HG03039 (cell line): ENCODE measurements at regions not wholly inside any gene's neighbourhood (a gene's known extent, or its start where the extent isn't known, plus 50 kb on each side); places are given as distances from the start of the nearest gene placed in this dataset.
"Not testable (repeated sequence)": the region's sequence is repeated elsewhere in the genome, so short reads cannot be mapped to it uniquely, and the experiment has no call there.

ENCODE experiments used
- ATAC-seq: cut with Tn5 transposase; IDR thresholded peaks from one replicate; pipeline ENCODE4 v1.9.1; 2021; ENCODE audit warnings: mild to moderate bottlenecking, moderate library complexity; ENCODE audit not compliant: unreplicated experiment

DNA sequence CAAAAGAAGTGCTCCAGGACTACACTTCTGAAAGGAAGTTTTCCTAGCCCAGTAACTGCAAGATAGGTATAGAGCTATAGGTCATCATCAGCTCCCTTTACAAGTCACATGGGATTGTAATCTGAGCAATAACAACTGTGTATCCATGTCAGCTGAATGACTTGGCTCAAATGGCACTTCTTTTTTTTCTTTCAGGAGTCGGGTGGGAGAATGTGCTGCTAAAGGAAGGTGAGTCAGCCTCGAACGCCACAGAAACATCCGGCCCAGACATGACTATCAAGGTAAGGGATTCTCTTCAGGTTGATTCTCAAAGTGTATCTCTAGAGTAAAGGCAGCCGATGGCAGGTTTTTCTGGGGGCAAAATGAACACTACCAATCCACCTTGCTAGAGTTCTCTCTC is 192.2 kb downstream of the C9orf152 start:
- ATAC-seq, result no peak

- no peak for ATAC-seq
These were observed 191.6 kb downstream of the C9orf152 start for GRCh38 chr9:110016340-110016739.

DNA sequence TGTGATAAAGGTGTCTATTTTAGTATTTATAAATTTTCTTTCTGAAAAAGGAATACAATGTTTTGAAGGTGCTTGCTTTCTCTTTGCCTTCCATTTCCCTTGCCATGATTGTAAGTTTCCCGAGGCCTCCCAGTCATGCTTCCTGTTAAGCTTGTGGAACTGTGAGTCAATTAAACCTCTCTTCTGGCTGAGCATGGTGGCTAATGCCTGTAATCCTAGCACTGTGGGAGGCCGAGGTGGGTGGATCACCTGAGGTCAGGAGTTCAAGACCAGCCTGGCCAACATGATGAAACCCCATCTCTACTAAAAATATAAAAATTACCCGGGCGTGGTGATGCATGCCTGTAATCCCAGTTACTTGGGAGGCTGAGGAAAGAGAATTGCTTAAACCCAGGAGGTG is 187.7 kb downstream of the C9orf152 start:
- not testable (repeated sequence) for ATAC-seq

GRCh38 chr9:110021891-110022290 is 186.1 kb downstream of the C9orf152 start:
- ATAC-seq, result peak; percentile 90

- not testable (repeated sequence) for ATAC-seq
These were observed 184.7 kb downstream of the C9orf152 start for GRCh38 chr9:110023221-110023620.

DNA sequence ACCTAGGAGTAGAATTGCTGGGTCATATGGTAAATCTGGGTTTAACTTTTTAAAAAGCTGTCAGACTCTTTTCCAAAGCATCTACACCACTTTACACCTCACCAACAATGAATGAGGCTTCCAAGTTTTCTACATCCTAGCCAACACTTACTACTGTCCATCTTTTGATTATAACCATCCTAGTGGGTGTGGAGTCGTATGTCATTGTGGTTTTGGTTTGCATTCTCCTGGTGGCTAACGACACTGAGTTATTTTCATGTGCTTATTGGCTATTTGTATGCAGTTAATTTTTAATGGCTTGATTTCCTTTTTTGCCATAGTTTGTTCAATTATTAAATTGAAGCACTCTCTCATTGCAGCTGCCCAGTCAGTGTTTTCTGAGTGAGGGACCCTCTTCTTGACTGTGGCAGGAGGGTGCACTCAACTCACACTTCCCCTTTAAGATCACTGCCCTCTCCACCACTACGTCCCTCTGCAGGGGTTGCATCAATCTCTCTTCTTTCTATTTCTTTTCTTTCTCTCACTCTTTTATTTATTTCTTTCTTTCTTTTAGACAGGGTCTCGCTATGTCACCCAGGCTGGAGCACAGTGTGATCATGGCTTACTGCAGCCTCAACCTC is 182.3 kb downstream of the C9orf152 start:
- ATAC-seq, result no peak

DNA sequence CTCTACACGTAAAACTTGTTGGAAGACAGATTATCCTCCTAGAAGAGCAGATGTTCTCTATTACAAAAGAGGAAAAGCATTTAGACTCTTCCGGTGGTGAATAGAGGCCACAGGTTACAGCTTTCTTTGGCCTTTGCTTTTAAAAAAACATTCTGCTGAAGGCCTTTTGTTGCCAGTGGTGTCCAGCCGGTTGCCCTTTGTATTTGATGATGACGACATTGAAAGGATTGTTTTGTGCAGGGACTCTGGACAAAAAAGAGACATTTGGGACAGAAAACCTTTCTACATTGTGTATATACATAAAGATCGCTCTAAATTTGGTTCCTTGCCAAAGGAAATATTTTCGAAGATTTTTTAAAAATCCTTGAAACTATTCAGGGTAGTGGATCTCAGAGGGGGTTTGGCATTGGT is 180.3 kb downstream of the C9orf152 start:
- ATAC-seq, result no peak

DNA sequence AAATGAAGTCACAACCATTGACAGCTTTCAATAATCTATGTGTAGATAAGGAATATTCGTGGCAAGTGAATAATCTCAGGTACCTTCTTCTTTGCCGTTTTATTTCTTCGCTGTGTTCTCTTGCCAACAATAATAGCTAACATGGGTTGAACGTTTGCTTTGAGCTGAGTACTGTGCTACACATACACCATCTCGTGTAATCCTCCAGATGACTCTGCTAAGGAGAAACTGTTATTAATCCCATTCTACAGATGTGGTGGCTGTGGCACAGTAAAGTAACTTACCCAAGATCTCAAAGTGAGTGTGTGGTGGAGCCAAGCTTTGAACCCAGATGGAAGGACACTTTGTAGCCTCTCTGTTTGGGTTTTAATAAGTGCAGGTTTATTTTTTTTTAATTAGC is 179.7 kb downstream of the C9orf152 start:
- no peak for ATAC-seq

DNA sequence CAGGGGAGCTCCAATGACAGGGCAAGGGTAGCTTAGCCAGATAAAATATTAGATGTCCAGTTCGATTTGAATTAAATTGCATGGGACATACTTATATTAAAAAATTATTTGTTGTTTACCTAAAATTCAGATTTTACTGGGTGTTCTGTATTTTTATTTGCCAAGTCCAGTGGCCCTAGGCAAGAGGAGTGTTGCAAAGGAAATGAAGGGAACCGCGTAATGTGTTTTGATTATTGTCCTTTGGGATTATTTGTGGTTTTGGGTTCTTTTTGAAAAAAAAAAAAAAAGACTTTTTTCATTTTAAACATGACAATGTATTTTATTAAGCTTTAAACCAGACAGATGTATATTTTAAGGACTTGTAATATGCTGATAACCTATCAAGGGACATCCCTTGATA is 179.3 kb downstream of the C9orf152 start:
- ATAC-seq, result no peak

GRCh38 chr9:110029429-110029955 is 178.5 kb downstream of the C9orf152 start:
- no peak for ATAC-seq

DNA sequence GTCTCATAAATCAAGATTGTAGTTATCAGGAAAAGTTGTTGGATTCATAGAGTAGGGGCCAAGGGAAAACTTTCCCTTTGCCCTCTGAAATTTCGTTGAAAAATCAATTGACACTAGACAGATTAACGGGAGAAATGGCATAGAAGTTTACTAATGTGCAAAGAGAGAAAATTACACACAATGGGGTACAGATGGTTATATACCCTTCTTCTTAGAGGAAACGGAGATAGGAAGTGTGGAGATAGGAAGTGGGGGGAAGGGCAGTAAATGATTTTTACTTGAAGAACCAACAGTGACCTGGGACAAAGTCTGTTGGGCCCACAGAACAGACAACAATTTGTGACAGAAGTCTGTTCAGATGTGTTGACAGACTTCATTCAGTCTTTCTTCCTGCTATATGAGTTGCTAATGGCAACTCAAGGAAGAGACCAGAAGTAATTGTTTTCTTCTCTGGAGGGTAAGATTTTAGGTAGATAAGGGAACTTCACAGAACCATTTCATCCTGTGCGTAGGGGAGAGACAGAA is 177.9 kb downstream of the C9orf152 start:
- no peak for ATAC-seq

- no peak for ATAC-seq
These were observed 177.3 kb downstream of the C9orf152 start for GRCh38 chr9:110030632-110031031.

DNA sequence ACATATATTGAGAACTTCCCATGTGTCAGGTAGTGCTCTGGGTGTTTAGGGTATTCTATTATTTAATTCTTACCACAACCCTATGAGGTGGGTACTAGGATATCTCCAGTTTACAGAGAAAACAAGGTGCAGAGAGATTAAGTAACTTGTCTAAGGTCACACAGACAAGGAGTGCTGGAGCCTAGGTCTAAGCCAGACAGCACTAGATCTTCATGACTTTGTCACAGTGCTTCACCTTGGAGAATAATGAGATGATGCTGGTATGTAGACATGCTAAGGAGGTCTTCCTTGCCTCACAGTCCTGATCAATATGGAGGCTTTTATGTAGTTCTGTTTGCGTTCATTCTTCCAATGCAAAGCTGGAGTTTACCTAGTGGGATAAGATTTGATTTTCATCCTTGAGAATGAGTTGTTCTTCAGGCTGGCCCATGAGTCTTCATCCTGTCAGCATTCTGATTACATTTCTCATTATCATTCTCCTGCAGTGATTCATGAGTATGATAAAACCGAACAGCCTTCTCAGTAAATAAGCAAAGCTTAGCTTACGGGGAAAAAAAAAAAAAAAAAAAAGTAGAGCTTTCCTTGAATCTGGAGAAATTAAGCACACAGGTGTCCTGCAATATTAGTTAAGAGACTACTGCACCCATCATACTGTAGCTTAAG is 176.3 kb downstream of the C9orf152 start:
- no peak for ATAC-seq

DNA sequence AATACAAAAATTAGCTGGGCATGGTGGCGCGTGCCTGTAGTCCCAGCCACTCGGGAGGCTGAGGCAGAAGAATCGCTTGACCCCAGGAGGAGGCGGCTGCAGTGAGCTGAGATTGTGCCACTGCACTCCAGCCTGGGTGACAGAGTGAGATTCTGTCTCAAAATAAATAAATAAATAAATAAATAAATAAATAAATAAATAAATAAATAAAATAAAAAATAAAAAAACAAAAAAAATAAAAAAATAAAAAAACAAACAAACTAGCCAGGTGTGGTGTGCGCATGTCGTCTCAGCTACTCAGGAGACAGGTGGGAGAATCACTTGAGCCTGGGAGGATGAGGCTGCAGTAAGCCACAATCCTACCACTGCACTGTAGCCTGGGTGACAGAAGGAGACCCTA is 175.4 kb downstream of the C9orf152 start:
- not testable (repeated sequence) for ATAC-seq

DNA sequence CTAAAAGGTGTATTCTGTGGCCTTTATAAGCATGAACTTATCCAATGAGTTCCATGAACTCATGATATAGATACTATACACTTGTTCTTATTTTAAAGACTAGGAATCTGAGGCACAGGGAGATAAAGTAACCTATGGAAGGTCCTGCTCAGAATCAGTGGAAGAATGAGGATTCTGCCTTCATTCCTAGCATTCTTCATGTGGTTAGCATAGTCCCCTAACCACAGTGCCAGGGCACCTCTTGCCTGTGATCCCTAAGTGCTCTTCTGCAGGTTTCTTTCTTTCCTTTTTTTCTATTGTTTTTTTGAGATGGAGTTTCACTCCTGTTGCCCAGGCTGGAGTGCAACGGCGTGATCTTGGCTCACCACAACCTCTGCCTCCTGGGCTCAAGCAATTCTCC is 174.1 kb downstream of the C9orf152 start:
- ATAC-seq, result no peak

- no peak for ATAC-seq
These were observed 171.7 kb downstream of the C9orf152 start for GRCh38 chr9:110036286-110036685.

DNA sequence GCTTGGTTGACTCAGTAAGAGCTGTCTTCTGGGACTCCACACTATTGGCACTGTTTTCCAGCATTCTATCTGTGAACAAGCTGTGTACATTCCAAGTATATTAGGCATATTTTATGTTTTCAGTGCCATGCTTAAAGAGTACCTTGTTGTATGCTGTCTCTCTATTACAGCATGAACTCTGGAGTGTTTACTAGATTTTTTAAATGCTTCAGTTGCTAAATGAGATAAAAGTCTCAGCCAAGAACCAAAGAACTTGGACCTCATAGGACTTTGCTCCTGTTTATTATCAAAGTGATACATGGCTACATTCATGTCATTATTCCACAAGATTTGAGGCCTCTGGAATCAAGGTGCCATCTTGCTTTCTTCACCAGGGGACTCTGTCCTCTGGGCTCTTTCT is 167.2 kb downstream of the C9orf152 start:
- no peak for ATAC-seq

GRCh38 chr9:110041452-110041851 is 166.5 kb downstream of the C9orf152 start:
- ATAC-seq, result no peak

DNA sequence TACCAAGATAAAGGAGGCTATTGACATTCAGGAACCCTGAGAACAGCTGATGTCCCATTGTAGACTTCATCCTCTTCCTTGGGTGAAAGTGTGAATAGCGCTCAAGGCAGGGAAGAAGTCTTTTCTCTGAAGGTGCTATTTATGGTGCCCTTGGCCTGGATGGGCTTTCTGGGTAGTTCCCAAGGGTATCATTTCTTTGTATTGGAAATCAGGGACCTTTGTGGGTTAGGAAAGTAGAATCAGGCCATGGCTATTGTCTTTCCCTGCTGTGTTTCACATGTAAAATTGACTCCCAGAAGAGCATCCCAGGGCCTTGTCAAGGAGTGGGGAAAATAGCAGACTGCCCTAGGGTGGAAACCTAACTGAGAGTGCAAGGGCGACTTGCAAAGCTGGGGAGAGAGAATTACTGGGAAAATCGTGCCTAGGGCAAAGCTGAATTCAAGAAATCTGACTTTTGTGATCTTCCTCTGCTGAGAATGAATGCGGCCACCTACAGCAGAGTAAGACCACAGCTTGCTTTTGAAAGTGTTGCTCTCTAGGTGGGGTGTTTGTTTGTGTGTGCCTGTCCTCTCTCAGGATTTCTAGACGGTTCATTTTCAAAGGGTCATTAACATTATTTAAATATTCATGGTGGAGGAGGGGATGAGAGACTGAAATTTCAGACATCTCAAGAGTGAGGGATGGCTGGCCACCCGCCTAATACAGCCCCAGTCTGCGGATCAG is 160.6 kb downstream of the C9orf152 start:
- peak; percentile 24 for ATAC-seq

- peak; percentile 39 for ATAC-seq
These were observed 160.0 kb downstream of the C9orf152 start for GRCh38 chr9:110047955-110048402.

DNA sequence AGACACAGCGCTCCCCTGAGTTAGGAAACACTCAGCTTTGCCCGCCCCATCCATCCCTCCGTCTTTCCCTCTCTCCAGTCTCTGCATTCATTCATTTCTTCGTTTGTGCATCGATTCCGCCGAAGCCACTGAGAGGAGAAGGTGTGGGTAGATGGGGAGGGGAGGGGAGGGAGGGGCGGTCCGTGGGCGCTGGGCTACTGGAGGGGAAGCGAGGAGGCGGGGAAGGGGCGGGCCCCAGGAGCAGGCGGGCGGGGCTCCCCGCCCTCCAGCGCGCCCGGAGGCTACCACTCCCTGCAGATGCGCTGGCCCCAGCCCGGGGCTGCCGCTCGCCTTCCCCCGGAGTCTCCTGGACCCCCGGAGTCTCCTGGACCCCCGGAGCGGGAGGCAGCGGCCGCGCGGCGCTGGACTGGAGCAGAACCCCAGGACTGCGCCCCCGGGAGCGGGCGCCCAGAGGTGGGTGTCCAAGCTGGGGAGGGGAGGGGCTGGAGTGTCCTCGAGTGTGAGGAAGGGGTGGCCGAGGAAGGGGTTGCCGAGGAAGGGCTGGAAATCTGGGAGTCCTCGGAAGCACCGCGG is 159.5 kb downstream of the C9orf152 start:
- ATAC-seq, result peak; percentile 75
